22Rv1 (cell line): ENCODE measurements at regions not wholly inside any gene's neighbourhood (a gene's known extent, or its start where the extent isn't known, plus 50 kb on each side); places are given as distances from the start of the nearest gene placed in this dataset.

Experiments used
- ZFX ChIP-seq: fragments of 450-650 bp; IDR thresholded peaks from 2 replicates; pipeline ENCODE4 v1.6.1; 2017; ENCODE audit warnings: antibody characterized with exemption, borderline replicate concordance
- TF ChIP-seq, protein P1 (sequence below): fragments of 450-650 bp; IDR thresholded peaks from 2 replicates; pipeline ENCODE4 v1.5.1; 2017; ENCODE audit warnings: mild to moderate bottlenecking

- TF ChIP-seq, protein P1, sequence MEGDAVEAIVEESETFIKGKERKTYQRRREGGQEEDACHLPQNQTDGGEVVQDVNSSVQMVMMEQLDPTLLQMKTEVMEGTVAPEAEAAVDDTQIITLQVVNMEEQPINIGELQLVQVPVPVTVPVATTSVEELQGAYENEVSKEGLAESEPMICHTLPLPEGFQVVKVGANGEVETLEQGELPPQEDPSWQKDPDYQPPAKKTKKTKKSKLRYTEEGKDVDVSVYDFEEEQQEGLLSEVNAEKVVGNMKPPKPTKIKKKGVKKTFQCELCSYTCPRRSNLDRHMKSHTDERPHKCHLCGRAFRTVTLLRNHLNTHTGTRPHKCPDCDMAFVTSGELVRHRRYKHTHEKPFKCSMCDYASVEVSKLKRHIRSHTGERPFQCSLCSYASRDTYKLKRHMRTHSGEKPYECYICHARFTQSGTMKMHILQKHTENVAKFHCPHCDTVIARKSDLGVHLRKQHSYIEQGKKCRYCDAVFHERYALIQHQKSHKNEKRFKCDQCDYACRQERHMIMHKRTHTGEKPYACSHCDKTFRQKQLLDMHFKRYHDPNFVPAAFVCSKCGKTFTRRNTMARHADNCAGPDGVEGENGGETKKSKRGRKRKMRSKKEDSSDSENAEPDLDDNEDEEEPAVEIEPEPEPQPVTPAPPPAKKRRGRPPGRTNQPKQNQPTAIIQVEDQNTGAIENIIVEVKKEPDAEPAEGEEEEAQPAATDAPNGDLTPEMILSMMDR, result no peak
- no peak for TF ChIP-seq ZFX
Measured at GRCh38 chr7:155931396-155932085, 119.3 kb upstream of the SHH start.
